HG03280 (cell line): ENCODE measurements at regions not wholly inside any gene's neighbourhood (a gene's known extent, or its start where the extent isn't known, plus 50 kb on each side); places are given as distances from the start of the nearest gene placed in this dataset.
A peak's percentile ranks its signal among the peaks of the same experiment; 100 is the strongest.

ENCODE experiments used
- ATAC-seq: cut with Tn5 transposase; IDR thresholded peaks from one replicate; pipeline ENCODE4 v1.9.1; 2021; ENCODE audit warnings: mild to moderate bottlenecking, moderate library complexity; ENCODE audit not compliant: unreplicated experiment

- no peak for ATAC-seq
Observed at GRCh38 chr9:20014168-20014567, 225.3 kb upstream of the SLC24A2 start.

GRCh38 chr9:20012232-20012631, 223.4 kb upstream of the SLC24A2 start:
- ATAC-seq: no peak

DNA sequence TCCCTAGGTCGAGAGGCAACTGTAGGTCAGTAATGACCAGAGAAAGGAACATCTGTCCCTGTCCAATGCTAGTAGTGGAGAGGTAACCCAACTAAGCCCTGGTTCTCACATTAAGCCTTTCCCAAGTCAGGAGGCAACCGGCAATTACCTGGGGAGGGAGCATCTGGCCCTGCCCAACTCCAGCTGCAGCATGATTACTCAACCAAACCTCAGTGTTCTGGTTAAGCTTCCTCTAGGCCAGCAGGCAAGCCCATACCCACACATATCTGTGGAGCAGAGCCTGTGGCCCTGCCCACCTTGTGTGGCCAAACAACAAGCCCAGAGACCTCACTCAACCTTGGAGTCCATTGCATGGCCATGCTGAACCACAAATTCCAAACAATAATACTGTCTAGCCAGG, 220.8 kb upstream of the SLC24A2 start:
- ATAC-seq: no peak

- no peak for ATAC-seq
Observed at GRCh38 chr9:20002011-20002410, 213.2 kb upstream of the SLC24A2 start.

GRCh38 chr9:20001058-20001457, 212.2 kb upstream of the SLC24A2 start:
- no peak for ATAC-seq

- peak; percentile 77 for ATAC-seq
Observed at GRCh38 chr9:19999491-20000057, 210.7 kb upstream of the SLC24A2 start.

DNA sequence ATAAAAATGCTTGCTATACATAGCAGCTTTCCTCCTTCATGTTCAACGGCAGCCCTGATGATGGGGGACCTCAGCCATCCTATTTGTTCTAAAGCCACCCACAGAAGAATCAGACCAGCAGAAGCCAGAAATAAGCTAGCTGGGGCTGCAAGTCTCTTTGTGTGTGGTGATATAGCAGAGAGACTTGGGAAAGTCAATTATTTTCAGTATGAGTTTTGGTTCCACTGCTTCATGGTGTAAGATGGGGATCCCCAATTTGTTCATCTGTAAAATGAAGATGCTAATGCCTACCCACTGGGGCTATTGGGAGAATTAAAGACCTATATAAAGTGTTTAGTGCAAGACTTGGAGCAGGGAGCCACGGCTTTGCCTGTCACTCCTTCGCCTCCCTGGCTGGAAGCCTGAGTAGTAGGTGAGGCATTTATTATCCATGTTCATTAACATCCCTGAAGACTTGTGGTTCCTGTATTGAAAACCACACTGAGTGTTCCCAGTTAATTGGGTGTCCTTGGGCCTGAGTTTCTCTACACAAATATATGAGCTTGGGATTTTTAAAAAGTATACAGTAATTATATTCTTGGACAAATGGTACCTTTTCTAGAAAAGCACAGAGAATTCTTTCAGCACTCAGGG, 210.1 kb upstream of the SLC24A2 start:
- no peak for ATAC-seq

DNA sequence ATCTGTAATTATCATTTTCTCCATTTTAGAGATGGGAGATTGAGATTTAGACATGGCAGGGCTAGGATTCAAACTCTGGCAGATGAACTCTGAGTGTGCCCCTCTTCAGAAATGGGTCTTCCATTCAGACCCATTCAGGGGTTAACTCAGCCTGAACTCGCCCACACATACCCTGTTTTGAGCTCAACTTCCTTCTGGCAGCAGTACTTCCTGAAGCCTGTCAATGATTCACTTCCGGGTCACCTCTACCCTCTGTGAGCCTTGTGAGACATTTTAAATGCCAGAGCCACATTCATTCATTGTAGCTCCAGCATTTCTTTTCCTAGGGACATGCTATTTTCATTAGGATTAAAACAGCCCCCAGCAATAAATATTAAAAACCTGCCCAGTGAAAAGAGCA, 209.3 kb upstream of the SLC24A2 start:
- ATAC-seq: no peak

DNA sequence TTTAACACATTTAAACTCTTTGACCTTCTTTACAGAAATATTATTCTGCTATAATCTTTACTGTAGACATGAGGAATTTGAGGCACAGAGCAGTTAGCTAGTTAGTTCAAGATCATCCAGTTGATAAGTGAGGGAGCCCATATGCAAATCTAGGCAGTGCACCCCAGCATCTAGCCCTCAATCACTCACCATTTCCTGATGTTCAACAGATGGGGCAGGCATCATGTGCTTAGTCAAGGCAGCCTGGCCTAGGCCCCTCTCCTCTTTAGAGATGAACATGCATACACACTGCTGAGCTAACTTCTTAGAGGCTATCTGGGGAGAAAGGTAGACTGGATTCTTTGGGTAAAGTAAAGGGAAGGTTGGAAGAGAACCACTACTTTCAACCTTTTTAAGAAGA, 206.8 kb upstream of the SLC24A2 start:
- no peak for ATAC-seq

DNA sequence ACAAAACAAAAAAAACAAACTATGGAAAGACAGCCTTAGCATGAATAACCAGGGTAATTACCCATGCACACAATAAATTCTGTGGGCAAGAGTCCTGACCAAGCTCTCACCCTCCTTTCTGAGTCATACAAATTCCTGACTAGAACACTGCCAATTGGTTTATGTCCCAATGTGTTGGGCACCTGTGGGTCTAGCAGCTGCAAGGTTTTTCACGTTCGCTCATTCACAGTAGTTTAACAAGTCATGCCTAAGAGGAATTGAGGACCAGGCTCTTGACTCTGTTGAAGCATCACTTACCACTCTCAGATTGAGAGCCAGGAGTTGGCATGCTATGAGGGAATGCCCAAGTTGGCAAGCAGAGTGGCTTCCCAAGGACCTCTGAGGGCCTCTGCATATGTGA, 205.5 kb upstream of the SLC24A2 start:
- no peak for ATAC-seq

GRCh38 chr9:19992556-19992955, 203.7 kb upstream of the SLC24A2 start:
- ATAC-seq: no peak

- ATAC-seq: no peak
Observed at GRCh38 chr9:19989213-19989612, 200.4 kb upstream of the SLC24A2 start.

DNA sequence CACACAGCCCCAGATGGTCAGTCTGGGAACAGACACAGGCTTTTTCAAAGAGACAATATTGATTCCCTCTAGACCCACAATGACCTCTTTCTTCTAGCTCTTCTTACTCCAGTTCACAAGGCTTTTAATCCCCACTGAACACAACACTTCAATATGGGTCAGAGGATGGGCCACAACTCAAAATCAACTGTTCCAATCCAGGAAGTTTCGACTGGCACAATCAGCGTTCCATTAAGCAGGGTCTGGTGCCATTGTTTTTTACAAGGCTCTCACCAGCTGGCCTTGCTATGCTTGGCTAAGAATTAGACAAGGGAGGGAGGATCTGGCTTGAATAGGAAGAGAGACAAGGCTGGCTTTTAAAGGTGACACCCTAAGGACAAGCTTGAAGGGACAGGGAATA, 199.4 kb upstream of the SLC24A2 start:
- ATAC-seq: no peak

GRCh38 chr9:19985081-19985480, 196.2 kb upstream of the SLC24A2 start:
- no peak for ATAC-seq

- ATAC-seq: no peak
Observed at GRCh38 chr9:19976226-19976625, 187.4 kb upstream of the SLC24A2 start.

GRCh38 chr9:19975499-19975898, 186.7 kb upstream of the SLC24A2 start:
- ATAC-seq: no peak

- no peak for ATAC-seq
Observed at GRCh38 chr9:19969721-19970120, 180.9 kb upstream of the SLC24A2 start.

- no peak for ATAC-seq
Observed at GRCh38 chr9:19967888-19968459, 179.1 kb upstream of the SLC24A2 start.

DNA sequence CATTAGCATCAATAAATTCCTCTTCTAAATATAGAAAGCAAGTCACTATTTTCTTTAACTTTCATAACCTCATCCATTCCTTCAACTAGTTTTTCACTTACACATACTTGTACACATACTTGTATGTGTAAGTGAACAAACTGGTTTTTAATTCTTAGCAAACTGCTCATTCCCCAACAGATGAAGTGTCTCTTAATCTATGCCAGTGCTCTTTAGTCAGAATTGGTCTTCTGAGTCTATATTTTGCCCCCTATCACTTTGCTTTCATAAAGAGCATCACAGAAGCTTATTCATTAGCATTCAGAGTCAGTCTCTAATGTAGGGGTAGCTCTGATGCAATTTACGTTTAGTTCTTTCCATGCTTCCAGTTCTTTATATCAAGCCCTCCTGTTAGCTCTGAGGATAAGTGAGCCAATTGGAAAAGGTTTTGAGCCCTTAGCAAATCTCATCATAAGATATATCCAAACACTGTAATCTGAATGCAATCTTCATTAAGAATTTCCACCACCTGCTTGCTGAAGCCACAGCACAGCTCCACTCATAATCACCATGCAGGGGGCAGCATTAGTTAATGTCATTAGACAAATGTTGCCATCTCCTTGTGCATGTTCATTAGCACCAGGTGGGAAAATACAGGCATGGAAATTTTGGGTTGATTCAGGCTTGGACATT, 178.5 kb upstream of the SLC24A2 start:
- ATAC-seq: no peak

GRCh38 chr9:19965336-19965735, 176.5 kb upstream of the SLC24A2 start:
- ATAC-seq: no peak

DNA sequence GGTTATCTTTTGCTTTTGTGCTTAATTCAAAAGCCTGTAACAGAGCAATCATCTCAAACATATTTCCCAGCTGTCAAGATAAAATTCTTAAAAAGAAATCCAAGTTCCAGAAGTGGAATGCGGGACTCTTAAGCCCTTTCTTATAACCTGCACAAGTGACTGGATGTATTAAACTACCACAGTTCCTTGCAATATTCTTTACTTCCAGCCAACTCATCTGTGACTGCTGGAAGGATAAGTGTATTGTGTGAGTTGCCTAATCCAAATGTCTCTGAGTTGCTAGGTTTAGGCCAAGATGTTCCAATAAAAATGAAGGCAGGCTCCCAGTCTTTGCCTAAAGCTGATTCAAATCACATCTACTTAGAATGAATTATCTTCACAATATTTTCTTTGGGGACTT, 159.2 kb upstream of the SLC24A2 start:
- no peak for ATAC-seq

DNA sequence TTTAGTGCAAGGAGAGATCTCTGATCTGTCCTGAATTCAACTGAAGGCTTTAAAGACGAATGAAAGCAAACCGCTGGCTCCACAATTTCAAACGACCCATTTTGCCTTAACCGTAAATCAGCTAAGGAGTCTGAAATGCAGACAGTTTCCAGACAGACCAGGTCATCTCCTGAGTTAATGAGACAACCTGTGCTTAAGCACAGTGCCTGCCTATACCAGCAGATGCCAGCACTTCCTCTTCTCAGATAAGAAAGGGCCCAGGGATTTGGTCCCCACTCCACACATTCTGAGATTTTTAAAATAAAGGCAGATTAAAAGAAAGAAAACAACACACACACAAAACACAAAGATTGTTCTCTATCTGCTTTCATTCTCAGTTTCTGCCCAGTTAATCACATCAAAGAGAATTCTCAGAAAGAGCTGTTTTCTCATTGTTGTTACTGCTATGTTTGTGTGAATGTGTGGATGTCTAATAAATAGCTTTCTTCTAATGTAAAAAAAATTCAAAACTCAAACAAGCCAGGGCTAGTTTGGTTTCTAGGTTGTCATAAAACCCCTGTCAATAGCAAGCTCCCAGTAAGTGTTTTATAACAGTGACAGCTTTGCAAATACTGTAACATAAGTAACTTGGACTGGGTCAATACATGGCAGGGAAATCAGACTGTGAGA, 157.7 kb upstream of the SLC24A2 start:
- no peak for ATAC-seq
